ENCODE measurements at regions not wholly inside any gene's neighbourhood (a gene's known extent, or its start where the extent isn't known, plus 50 kb on each side); places are given as distances from the start of the nearest gene placed in this dataset.
"Not testable (repeated sequence)": the region's sequence is repeated elsewhere in the genome, so short reads cannot be mapped to it uniquely, and the experiment has no call there.

GRCh38 chr6:67916399-67916798 is 718.7 kb upstream of the ADGRB3 start:
- no peaks in the 10 kb centered on the region for H3K36me3 ChIP-seq (ENCODE audit: control insufficient read depth, insufficient read depth, low read length)
- TF ChIP-seq CTCF (IDR thresholded peaks at IDR 0.05; ENCODE audit: insufficient read depth, low read length, poor library complexity, severe bottlenecking): no peak
- DNase-seq (ENCODE audit: extremely low read depth, insufficient read length): no peak
- H3K27me3 ChIP-seq (replicated peaks; ENCODE audit: control insufficient read depth, insufficient read depth, low read length): no peaks in the 10 kb centered on the region
- no peak overlapping the region for H3K4me3 ChIP-seq (replicated peaks; ENCODE audit: low read depth, low read length)

GRCh38 chr6:67914419-67914818 is 720.7 kb upstream of the ADGRB3 start:
- no peak for DNase-seq (ENCODE audit: extremely low read depth, insufficient read length)
- TF ChIP-seq CTCF (IDR thresholded peaks at IDR 0.05; ENCODE audit: insufficient read depth, low read length, poor library complexity, severe bottlenecking): no peak
- Histone ChIP-seq H3K4me3 (replicated peaks; ENCODE audit: low read depth, low read length) (no peak overlapping the region), H3K36me3 (ENCODE audit: control insufficient read depth, insufficient read depth, low read length) (no peaks in the 10 kb centered on the region), H3K27me3 (replicated peaks; ENCODE audit: control insufficient read depth, insufficient read depth, low read length) (no peaks in the 10 kb centered on the region)

GRCh38 chr6:67909354-67909753 is 725.7 kb upstream of the ADGRB3 start:
- no peak for TF ChIP-seq CTCF (IDR thresholded peaks at IDR 0.05; ENCODE audit: insufficient read depth, low read length, poor library complexity, severe bottlenecking)
- H3K27me3 ChIP-seq (replicated peaks; ENCODE audit: control insufficient read depth, insufficient read depth, low read length): no peaks in the 10 kb centered on the region
- DNase-seq (ENCODE audit: extremely low read depth, insufficient read length): no peak

GRCh38 chr6:67908379-67908778 is 726.7 kb upstream of the ADGRB3 start:
- no peak for DNase-seq (ENCODE audit: extremely low read depth, insufficient read length)
- Histone ChIP-seq H3K4me3 (replicated peaks; ENCODE audit: low read depth, low read length) (no peak overlapping the region), H3K27me3 (replicated peaks; ENCODE audit: control insufficient read depth, insufficient read depth, low read length) (no peaks in the 10 kb centered on the region), H3K36me3 (ENCODE audit: control insufficient read depth, insufficient read depth, low read length) (no peaks in the 10 kb centered on the region)
- no peak for TF ChIP-seq CTCF (IDR thresholded peaks at IDR 0.05; ENCODE audit: insufficient read depth, low read length, poor library complexity, severe bottlenecking)

More at GRCh38 chr6:67909354-67909753, 725.7 kb upstream of the ADGRB3 start:
- H3K4me3 ChIP-seq (replicated peaks; ENCODE audit: low read depth, low read length): no peak overlapping the region
- H3K36me3 ChIP-seq (ENCODE audit: control insufficient read depth, insufficient read depth, low read length): no peaks in the 10 kb centered on the region

GRCh38 chr6:67904735-67905134 is 730.3 kb upstream of the ADGRB3 start:
- not testable (repeated sequence) for H3K4me3 ChIP-seq (replicated peaks; ENCODE audit: low read depth, low read length); DNase-seq (ENCODE audit: extremely low read depth, insufficient read length); H3K27me3 ChIP-seq (replicated peaks; ENCODE audit: control insufficient read depth, insufficient read depth, low read length); H3K36me3 ChIP-seq (ENCODE audit: control insufficient read depth, insufficient read depth, low read length)

- TF ChIP-seq CTCF (IDR thresholded peaks at IDR 0.05; ENCODE audit: insufficient read depth, low read length, poor library complexity, severe bottlenecking): no peak
- no peaks in the 10 kb centered on the region for H3K27me3 ChIP-seq (replicated peaks; ENCODE audit: control insufficient read depth, insufficient read depth, low read length)
- H3K36me3 ChIP-seq (ENCODE audit: control insufficient read depth, insufficient read depth, low read length): no peaks in the 10 kb centered on the region
- no peak overlapping the region for H3K4me3 ChIP-seq (replicated peaks; ENCODE audit: low read depth, low read length)
- DNase-seq (ENCODE audit: extremely low read depth, insufficient read length): no peak
Observed at GRCh38 chr6:67898875-67899274, 736.2 kb upstream of the ADGRB3 start.
